Prostate gland (tissue), 2 donors: ENCODE measurements at regions not wholly inside any gene's neighbourhood (a gene's known extent, or its start where the extent isn't known, plus 50 kb on each side); places are given as distances from the start of the nearest gene placed in this dataset.

Source experiments
- DNase-seq: peaks from one replicate; pipeline ENCODE4 v3.0.0-alpha.2; 2019; ENCODE audit warnings: low spot score
- H3K27ac ChIP-seq, 2 donors: fragments of 200-600 bp; sonication (generic); 2 replicates each; pipeline ENCODE4 v1.5.1; 2017 to 2019
- H3K27me3 ChIP-seq: fragments of 200-600 bp; sonication (generic); replicated peaks from 2 replicates; pipeline ENCODE4 v1.5.1; 2019; ENCODE audit not compliant: insufficient read depth
- H3K36me3 ChIP-seq, 2 donors: fragments of 200-600 bp; sonication (generic); 1 replicate in 1 of 2; 2 replicates in 1 of 2; pipeline versions ENCODE4 v1.5.1 to v1.8.1; 2017 to 2019
- H3K4me1 ChIP-seq: fragments of 200-600 bp; sonication (generic); replicated peaks from 2 replicates; pipeline ENCODE4 v1.5.1; 2019
- H3K4me3 ChIP-seq, 2 donors: fragments of 200-600 bp; sonication (generic); 2 replicates each; pipeline ENCODE4 v1.5.1; 2017 to 2019
- H3K9me3 ChIP-seq: fragments of 200-600 bp; sonication (generic); 2 replicates; pipeline ENCODE4 v1.5.1; 2017
- POLR2A ChIP-seq: fragments of 450-650 bp; IDR thresholded peaks from one replicate; pipeline ENCODE4 v1.6.1; 2016; ENCODE audit warnings: antibody characterized with exemption, mild to moderate bottlenecking
- POLR2AphosphoS5 ChIP-seq: sonication (generic); formaldehyde crosslinking; IDR thresholded peaks from one replicate; pipeline ENCODE4 v1.6.1; 2017; ENCODE audit warnings: antibody characterized with exemption
- WGBS: methylation state at CpG from one replicate; pipeline ENCODE4 v1.1.5; 2018; 5-methylcytosine and 5-hydroxymethylcytosine counted together
- intact Hi-C: fragments of 100-400 bp; cut with DNase I; formaldehyde crosslinking; loops from one replicate; pipeline ENCODE4 v1.14.2; 2022
- TF ChIP-seq, protein P1 (sequence below), 4 experiments: fragments of 200-600 bp in 2 of 4; fragments of 450-650 bp in 2 of 4; sonication (generic) in 2 of 4; IDR thresholded peaks; 1 replicate in 3 of 4; 2 replicates in 1 of 4; pipeline ENCODE4 v1.5.1; 2016 to 2019; ENCODE audit warnings: antibody characterized with exemption in 4 of 4, mild to moderate bottlenecking in 2 of 4, moderate library complexity in 2 of 4

DNA sequence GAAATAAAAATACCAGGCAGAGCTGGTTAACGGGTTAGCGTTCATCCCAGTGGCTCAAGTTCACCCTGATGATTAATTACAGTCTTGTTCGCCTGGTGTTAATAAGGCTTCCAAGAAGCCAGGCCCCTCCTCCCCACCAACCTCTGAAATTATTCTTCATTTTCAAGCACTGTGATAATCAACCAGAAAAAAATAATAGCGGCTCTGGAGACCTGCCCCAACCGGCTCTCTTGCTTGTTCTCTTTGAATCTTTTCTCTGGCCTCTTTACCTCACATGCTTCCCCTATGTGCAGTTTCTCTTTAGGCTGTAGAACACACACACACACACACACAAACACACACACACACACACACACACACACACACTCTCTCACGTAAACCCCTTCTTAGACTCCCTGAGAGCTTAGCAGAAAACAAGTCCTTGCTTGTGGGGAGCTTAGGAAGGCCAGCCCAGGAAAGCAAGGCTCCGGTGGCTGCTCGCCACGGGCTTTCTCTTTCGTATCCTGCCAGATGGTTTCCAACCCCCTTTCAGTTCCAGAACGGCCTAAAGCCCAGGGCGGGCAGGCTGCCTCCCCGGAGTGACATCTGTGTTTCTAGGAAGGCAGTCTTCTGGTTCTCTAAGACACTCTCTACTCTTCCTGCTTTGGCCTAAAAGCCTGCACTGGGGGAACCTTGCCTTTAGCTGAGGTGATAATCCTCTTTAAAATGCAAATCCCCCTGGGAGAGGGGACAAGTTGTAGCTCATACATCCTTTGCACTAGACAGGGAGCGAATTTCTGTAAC lies 106.4 kb upstream of the SESN3 start:
- intact Hi-C loops, result loop anchor here (5.0 to 10.0 kb wide), 3 partner anchors 105 to 255 kb away; partner anchors contain the start of gene SESN3
- H3K4me3 ChIP-seq, result no peak overlapping the region

DNA sequence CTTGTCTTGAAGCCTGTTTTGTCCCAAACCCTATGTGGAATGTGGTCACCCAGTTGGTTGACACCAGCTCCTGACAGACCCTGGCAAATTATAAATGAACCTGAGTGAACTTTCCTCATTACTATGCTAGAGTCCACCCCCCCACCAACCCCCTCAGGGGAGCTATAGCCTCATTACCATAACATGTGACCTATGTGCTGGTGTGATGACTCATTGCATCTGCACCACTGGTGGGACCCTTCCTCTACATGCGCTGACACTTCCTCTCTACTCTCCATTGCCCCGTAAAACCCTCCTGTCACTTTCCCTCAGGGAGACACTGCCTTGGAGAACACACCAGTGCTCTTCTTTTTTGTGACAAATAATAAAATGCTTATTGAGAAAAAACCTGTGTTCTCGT lies 105.0 kb upstream of the SESN3 start:
- DNase-seq, result no peak
- H3K36me3 ChIP-seq, result no peaks in the 10 kb centered on the region
- no peaks in the 10 kb centered on the region for H3K27me3 ChIP-seq
- intact Hi-C loops, result loop anchor here (5.0 to 10.0 kb wide), 3 partner anchors 104 to 256 kb away; partner anchors contain the start of gene SESN3
- peaks cover 13% of the 10 kb centered on the region for H3K4me1 ChIP-seq
- WGBS, result 85% methylated on average over 3 of the region's 3 CpGs
- TF ChIP-seq POLR2A, result no peak
- TF ChIP-seq POLR2AphosphoS5, result no peak
- TF ChIP-seq, protein P1, sequence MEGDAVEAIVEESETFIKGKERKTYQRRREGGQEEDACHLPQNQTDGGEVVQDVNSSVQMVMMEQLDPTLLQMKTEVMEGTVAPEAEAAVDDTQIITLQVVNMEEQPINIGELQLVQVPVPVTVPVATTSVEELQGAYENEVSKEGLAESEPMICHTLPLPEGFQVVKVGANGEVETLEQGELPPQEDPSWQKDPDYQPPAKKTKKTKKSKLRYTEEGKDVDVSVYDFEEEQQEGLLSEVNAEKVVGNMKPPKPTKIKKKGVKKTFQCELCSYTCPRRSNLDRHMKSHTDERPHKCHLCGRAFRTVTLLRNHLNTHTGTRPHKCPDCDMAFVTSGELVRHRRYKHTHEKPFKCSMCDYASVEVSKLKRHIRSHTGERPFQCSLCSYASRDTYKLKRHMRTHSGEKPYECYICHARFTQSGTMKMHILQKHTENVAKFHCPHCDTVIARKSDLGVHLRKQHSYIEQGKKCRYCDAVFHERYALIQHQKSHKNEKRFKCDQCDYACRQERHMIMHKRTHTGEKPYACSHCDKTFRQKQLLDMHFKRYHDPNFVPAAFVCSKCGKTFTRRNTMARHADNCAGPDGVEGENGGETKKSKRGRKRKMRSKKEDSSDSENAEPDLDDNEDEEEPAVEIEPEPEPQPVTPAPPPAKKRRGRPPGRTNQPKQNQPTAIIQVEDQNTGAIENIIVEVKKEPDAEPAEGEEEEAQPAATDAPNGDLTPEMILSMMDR (IDR thresholded peaks at IDR 0.05), result no peak
- no peak overlapping the region for H3K4me3 ChIP-seq
- no peak overlapping the region for H3K27ac ChIP-seq
- H3K9me3 ChIP-seq, result no peaks in the 10 kb centered on the region

More for the DNA sequence above, 106.4 kb upstream of the SESN3 start:
- H3K27me3 ChIP-seq, result no peaks in the 10 kb centered on the region
- H3K36me3 ChIP-seq, result no peaks in the 10 kb centered on the region
- H3K27ac ChIP-seq, result peak overlapping the region; percentile 74 to 75
- 10% methylated on average over 14 of the region's 14 CpGs for WGBS
- peak; percentile 6 for TF ChIP-seq POLR2AphosphoS5
- TF ChIP-seq POLR2A, result no peak
- peak; percentile 64 for DNase-seq
- peaks cover 13% of the 10 kb centered on the region for H3K4me1 ChIP-seq
- H3K9me3 ChIP-seq, result no peaks in the 10 kb centered on the region

DNA sequence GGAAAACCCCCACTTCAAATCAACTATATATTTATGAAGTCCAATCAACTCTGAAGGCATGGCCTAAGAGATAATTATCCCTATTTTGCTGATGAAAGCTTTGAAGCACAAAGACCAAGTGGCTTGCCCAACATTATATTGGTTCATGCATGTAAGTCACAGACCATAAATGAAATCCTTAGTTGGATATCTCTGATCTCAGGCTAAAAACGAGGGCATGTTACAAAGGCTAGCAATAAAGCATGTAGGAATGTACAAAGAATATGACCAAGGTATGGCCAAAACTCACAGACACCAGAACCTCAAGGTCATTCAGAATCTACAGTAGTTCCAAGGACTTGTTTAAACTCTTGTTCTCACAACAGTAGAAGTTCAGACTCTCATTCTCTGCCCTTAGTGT lies 100.2 kb upstream of the SESN3 start:
- no peak for TF ChIP-seq POLR2AphosphoS5
- TF ChIP-seq, protein P1 (IDR thresholded peaks at IDR 0.05), result no peak
- TF ChIP-seq POLR2A, result no peak
- no peak for DNase-seq
- no peak overlapping the region for H3K4me3 ChIP-seq
- H3K27me3 ChIP-seq, result no peaks in the 10 kb centered on the region
- H3K27ac ChIP-seq, result no peak overlapping the region
- intact Hi-C loops, result loop anchor here (10.0 kb wide), 1 partner anchor 176 kb away; no protein-coding TSS in a partner anchor
- H3K4me1 ChIP-seq, result no peaks in the 10 kb centered on the region
- 59% methylated on average over 1 of the region's 1 CpG for WGBS
- H3K36me3 ChIP-seq, result no peaks in the 10 kb centered on the region
- H3K9me3 ChIP-seq, result no peaks in the 10 kb centered on the region

DNA sequence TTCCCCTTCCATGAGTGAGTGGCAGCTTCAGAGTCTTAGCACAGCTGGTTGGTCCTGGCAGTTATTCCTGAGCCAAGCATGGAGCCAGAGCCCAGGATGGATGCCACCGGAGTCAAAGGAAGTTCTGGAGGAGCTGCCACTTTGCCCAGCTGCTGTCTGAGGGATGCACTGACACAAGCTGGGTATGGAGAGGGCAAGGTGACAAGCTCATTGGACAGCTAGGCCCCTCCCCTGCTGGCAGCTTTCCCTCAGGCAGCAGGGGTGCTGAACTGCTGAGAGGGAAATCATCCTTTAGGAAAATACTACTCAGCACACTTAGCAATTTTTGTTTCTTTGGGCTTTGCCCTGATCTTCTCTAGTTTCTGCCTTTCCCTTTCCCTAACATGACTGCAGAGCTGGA lies 99.3 kb upstream of the SESN3 start:
- no peak for DNase-seq
- Histone ChIP-seq H3K27ac (no peak overlapping the region), H3K9me3 (no peaks in the 10 kb centered on the region), H3K4me1 (no peaks in the 10 kb centered on the region), H3K36me3 (no peaks in the 10 kb centered on the region), H3K27me3 (no peaks in the 10 kb centered on the region), H3K4me3 (no peak overlapping the region)
- 94% methylated on average over 1 of the region's 1 CpG for WGBS
- intact Hi-C loops, result loop anchor here (10.0 kb wide), 1 partner anchor 176 kb away; no protein-coding TSS in a partner anchor
- TF ChIP-seq POLR2A (no peak), POLR2AphosphoS5 (no peak)
- TF ChIP-seq, protein P1 (IDR thresholded peaks at IDR 0.05), result no peak

DNA sequence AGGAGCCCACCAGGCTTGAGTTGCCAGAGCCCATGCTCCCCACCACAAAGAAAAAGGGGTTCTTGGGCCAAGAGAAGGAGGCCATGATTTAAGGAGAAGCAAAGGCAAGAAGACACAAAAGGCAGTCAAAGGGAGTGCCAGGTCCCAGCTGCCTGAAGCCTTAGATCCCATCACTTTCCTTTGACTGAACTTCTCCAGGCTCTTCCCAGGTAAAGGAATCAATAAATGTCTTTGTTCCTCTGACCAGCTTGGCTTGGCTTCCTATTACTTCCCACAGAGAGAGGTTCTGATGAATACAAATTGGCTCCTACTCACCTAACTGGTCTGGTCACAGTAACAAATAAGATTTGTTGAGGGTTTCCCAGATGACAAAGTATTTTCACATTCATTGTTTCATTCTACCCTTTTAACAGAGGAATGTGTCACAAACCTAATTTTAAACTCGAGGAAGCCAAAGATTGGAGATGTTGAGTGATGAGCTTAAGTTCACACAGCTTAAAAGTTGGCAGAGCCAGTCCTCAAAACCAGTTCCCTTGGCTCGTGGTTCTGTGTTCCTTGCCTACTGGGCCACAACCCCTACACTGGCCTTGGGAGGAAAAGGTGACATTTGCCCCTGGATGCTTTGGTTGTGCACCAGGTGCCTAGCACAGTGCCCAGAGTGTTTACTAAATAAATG lies 96.4 kb upstream of the SESN3 start:
- Histone ChIP-seq H3K4me3 (no peak overlapping the region), H3K27me3 (no peaks in the 10 kb centered on the region), H3K36me3 (no peaks in the 10 kb centered on the region), H3K4me1 (no peaks in the 10 kb centered on the region), H3K9me3 (no peaks in the 10 kb centered on the region), H3K27ac (no peak overlapping the region)
- no peak for DNase-seq
- intact Hi-C loops, result no loop called here
- TF ChIP-seq, protein P1 (IDR thresholded peaks at IDR 0.05), result no peak
- TF ChIP-seq POLR2A, result no peak
- no peak for TF ChIP-seq POLR2AphosphoS5
- WGBS, result 54% methylated on average over 2 of the region's 2 CpGs
